Type B pancreatic cell (in vitro differentiated cells): ENCODE measurements at regions not wholly inside any gene's neighbourhood (a gene's known extent, or its start where the extent isn't known, plus 50 kb on each side); places are given as distances from the start of the nearest gene placed in this dataset.
A peak's percentile ranks its signal among the peaks of the same experiment; 100 is the strongest.
"Not testable (repeated sequence)": the region's sequence is repeated elsewhere in the genome, so short reads cannot be mapped to it uniquely, and the experiment has no call there.

Source experiments
- DNase-seq: peaks from one replicate; pipeline ENCODE4 v3.0.0; 2021; ENCODE audit warnings: mixed read lengths; ENCODE audit not compliant: unreplicated experiment; ENCODE audit errors: extremely low spot score
- H3K27ac Mint-ChIP-seq: 2 replicates; pipeline ENCODE4 v1.8.0; 2021; ENCODE audit warnings: mild to moderate bottlenecking, mixed read lengths
- H3K27me3 Mint-ChIP-seq: 2 replicates; pipeline ENCODE4 v1.8.0; 2021; ENCODE audit warnings: mixed read lengths
- H3K36me3 Mint-ChIP-seq: 2 replicates; pipeline ENCODE4 v1.8.0; 2021; ENCODE audit warnings: mixed read lengths
- H3K4me1 Mint-ChIP-seq: one replicate; pipeline ENCODE4 v1.8.0; 2021; ENCODE audit warnings: mixed read lengths; ENCODE audit not compliant: unreplicated experiment
- H3K4me3 Mint-ChIP-seq: 2 replicates; pipeline ENCODE4 v1.8.0; 2021; ENCODE audit warnings: mild to moderate bottlenecking, mixed read lengths
- H3K9me3 Mint-ChIP-seq: 2 replicates; pipeline ENCODE4 v1.8.0; 2021; ENCODE audit warnings: mixed read lengths
- TF ChIP-seq, protein P1 (sequence below): fragments of 200-600 bp; sonication (generic); conservative IDR thresholded peaks from 2 replicates; pipeline ENCODE4 v1.5.0; 2021; ENCODE audit warnings: antibody characterized with exemption, mild to moderate bottlenecking

GRCh38 chr1:59212706-59213105 lies 84.2 kb upstream of the FGGY start:
- H3K4me1 Mint-ChIP-seq: peaks cover 18% of the 10 kb centered on the region
- H3K4me3 Mint-ChIP-seq: no peak overlapping the region
- peaks cover 29% of the 10 kb centered on the region for H3K9me3 Mint-ChIP-seq
- no peak overlapping the region for H3K27ac Mint-ChIP-seq
- no peak for DNase-seq
- TF ChIP-seq, protein P1, sequence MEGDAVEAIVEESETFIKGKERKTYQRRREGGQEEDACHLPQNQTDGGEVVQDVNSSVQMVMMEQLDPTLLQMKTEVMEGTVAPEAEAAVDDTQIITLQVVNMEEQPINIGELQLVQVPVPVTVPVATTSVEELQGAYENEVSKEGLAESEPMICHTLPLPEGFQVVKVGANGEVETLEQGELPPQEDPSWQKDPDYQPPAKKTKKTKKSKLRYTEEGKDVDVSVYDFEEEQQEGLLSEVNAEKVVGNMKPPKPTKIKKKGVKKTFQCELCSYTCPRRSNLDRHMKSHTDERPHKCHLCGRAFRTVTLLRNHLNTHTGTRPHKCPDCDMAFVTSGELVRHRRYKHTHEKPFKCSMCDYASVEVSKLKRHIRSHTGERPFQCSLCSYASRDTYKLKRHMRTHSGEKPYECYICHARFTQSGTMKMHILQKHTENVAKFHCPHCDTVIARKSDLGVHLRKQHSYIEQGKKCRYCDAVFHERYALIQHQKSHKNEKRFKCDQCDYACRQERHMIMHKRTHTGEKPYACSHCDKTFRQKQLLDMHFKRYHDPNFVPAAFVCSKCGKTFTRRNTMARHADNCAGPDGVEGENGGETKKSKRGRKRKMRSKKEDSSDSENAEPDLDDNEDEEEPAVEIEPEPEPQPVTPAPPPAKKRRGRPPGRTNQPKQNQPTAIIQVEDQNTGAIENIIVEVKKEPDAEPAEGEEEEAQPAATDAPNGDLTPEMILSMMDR: no peak
- no peaks in the 10 kb centered on the region for H3K27me3 Mint-ChIP-seq
- peaks cover 10% of the 10 kb centered on the region for H3K36me3 Mint-ChIP-seq

DNA sequence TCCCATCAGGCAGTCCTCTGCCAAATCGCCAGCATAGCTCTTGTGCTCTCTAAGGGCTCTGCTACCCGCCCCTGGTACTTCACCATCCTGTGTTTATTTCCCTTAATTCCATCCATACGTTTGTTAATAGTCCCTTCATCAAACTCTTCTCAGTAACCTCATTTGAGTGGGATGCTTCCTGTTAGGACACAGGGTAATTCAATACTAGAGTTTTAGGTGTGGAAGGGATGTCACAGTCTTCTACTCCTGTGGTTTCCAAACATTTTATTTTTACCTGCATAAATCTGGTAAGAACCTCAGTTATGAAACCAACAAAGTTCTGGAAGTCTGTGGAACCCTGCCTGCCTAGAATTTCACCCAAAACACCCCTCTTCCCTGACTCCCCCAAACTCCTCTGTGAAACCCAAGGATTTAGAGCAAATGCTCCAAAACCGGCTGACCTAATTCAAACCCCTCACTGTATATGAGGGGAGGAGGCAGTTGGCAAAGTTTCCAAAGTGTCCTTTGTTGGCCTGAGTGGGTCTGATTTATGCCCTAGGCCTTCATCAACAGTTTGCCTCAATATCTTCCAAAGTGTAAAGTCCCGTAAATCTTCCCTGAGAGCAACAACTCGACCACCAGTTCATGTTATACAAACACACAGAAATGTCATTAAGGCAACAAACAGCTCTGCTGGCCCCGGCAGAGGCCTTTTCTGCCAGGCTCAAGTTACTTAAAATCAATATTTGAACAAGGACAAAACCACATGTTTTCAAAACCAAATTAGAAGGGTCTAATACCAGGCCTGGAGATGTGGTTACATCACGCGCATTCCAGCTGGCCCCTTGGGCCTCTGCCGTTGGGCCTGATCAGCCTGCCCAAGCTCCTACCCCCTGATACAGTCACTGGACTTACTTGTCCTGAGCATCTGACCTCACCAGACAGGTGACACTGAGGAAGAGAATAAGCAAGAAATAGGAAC lies 82.4 kb upstream of the FGGY start:
- H3K9me3 Mint-ChIP-seq: peaks cover 21% of the 10 kb centered on the region
- H3K4me1 Mint-ChIP-seq: peaks cover 18% of the 10 kb centered on the region
- no peak for DNase-seq
- TF ChIP-seq, protein P1: no peak
- H3K27ac Mint-ChIP-seq: peak overlapping the region; percentile 74
- peaks cover 5% of the 10 kb centered on the region for H3K36me3 Mint-ChIP-seq
- no peaks in the 10 kb centered on the region for H3K27me3 Mint-ChIP-seq
- peak overlapping the region; percentile 15 for H3K4me3 Mint-ChIP-seq

DNA sequence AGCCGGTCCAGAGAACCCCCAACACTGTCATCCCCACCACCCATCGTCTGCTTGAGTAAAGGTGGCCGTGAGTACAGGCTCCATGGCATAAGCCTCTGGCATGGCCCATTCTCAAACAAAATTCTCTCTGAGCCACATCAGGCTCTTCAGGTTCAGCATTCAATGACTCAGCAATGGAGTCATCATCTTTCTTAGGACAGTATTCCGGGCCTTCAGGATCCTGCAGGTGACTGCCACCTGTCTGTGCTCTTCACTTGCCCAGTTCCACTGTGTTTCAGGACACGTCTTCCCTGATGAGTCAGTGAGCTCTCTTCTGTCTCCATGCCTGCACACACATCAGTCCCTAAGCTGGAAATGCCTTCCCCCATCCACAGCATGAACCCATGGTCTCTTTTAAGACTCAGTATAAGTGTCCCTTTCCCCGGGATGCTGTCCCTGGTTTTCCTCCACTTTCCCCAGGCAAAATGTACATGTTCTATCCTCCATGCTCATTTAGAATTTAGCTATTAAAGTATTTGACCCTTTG lies 81.1 kb upstream of the FGGY start:
- TF ChIP-seq, protein P1: no peak
- no peak overlapping the region for H3K4me3 Mint-ChIP-seq
- no peak for DNase-seq
- peaks cover 4% of the 10 kb centered on the region for H3K36me3 Mint-ChIP-seq
- no peak overlapping the region for H3K27ac Mint-ChIP-seq
- peaks cover 18% of the 10 kb centered on the region for H3K4me1 Mint-ChIP-seq
- no peaks in the 10 kb centered on the region for H3K27me3 Mint-ChIP-seq
- peaks cover 21% of the 10 kb centered on the region for H3K9me3 Mint-ChIP-seq

- H3K27me3 Mint-ChIP-seq, DNase-seq, H3K36me3 Mint-ChIP-seq, H3K27ac Mint-ChIP-seq, H3K4me3 Mint-ChIP-seq: not testable (repeated sequence)
- Mint-ChIP-seq H3K9me3 (peaks cover 21% of the 10 kb centered on the region), H3K4me1 (peaks cover 18% of the 10 kb centered on the region)
Measured at GRCh38 chr1:59217439-59217838, 79.5 kb upstream of the FGGY start.

DNA sequence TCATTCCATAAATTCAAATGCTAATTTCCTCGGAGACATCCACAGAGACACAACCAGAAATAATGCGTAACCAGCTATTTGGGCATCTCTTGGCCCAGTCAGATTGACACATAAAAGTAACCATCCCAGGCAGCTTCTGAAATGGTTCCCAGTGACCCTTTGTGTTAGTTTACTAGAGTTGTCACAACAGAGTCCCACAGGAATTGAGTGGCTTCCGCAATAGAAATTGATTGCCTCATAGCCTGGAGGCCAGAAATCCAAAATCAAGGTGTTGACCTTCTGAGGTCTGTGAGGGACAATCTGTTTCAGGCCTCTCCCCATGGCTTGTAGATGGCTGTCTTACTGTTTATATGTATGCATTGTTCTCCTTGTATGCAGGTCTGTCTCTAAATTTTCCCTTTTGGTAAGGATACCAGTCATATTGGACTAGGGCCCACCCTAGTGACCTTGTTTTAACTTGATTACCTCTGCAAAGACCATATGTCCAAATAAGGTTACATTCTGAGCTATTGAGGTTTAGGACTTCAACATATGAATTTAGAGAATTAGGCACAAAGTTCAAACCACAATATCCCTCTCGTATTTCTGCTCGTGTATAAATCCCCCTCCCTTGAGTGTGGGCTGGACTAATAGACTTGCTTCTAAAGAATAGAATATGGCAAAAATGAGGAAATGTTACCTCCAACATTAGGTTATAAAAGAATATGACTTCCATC lies 78.2 kb upstream of the FGGY start:
- H3K4me1 Mint-ChIP-seq: peaks cover 17% of the 10 kb centered on the region
- no peak overlapping the region for H3K27ac Mint-ChIP-seq
- peaks cover 21% of the 10 kb centered on the region for H3K9me3 Mint-ChIP-seq
- no peaks in the 10 kb centered on the region for H3K27me3 Mint-ChIP-seq
- TF ChIP-seq, protein P1: no peak
- no peak overlapping the region for H3K4me3 Mint-ChIP-seq
- H3K36me3 Mint-ChIP-seq: peaks cover 4% of the 10 kb centered on the region
- DNase-seq: no peak
